Prostate gland (tissue), 2 donors: ENCODE measurements at regions not wholly inside any gene's neighbourhood (a gene's known extent, or its start where the extent isn't known, plus 50 kb on each side); places are given as distances from the start of the nearest gene placed in this dataset.

Source experiments
- DNase-seq: peaks from one replicate; pipeline ENCODE4 v3.0.0-alpha.2; 2019; ENCODE audit warnings: low spot score
- H3K27ac ChIP-seq, 2 donors: fragments of 200-600 bp; sonication (generic); 2 replicates each; pipeline ENCODE4 v1.5.1; 2017 to 2019
- H3K27me3 ChIP-seq: fragments of 200-600 bp; sonication (generic); replicated peaks from 2 replicates; pipeline ENCODE4 v1.5.1; 2019; ENCODE audit not compliant: insufficient read depth
- H3K36me3 ChIP-seq, 2 donors: fragments of 200-600 bp; sonication (generic); 1 replicate in 1 of 2; 2 replicates in 1 of 2; pipeline versions ENCODE4 v1.5.1 to v1.8.1; 2017 to 2019
- H3K4me1 ChIP-seq: fragments of 200-600 bp; sonication (generic); replicated peaks from 2 replicates; pipeline ENCODE4 v1.5.1; 2019
- H3K4me3 ChIP-seq, 2 donors: fragments of 200-600 bp; sonication (generic); 2 replicates each; pipeline ENCODE4 v1.5.1; 2017 to 2019
- H3K9me3 ChIP-seq: fragments of 200-600 bp; sonication (generic); 2 replicates; pipeline ENCODE4 v1.5.1; 2017
- POLR2A ChIP-seq: fragments of 450-650 bp; IDR thresholded peaks from one replicate; pipeline ENCODE4 v1.6.1; 2016; ENCODE audit warnings: antibody characterized with exemption, mild to moderate bottlenecking
- POLR2AphosphoS5 ChIP-seq: sonication (generic); formaldehyde crosslinking; IDR thresholded peaks from one replicate; pipeline ENCODE4 v1.6.1; 2017; ENCODE audit warnings: antibody characterized with exemption
- WGBS: methylation state at CpG from one replicate; pipeline ENCODE4 v1.1.5; 2018; 5-methylcytosine and 5-hydroxymethylcytosine counted together
- intact Hi-C: fragments of 100-400 bp; cut with DNase I; formaldehyde crosslinking; loops from one replicate; pipeline ENCODE4 v1.14.2; 2022
- TF ChIP-seq, protein P1 (sequence below), 4 experiments: fragments of 200-600 bp in 2 of 4; fragments of 450-650 bp in 2 of 4; sonication (generic) in 2 of 4; IDR thresholded peaks; 1 replicate in 3 of 4; 2 replicates in 1 of 4; pipeline ENCODE4 v1.5.1; 2016 to 2019; ENCODE audit warnings: antibody characterized with exemption in 4 of 4, mild to moderate bottlenecking in 2 of 4, moderate library complexity in 2 of 4

DNA sequence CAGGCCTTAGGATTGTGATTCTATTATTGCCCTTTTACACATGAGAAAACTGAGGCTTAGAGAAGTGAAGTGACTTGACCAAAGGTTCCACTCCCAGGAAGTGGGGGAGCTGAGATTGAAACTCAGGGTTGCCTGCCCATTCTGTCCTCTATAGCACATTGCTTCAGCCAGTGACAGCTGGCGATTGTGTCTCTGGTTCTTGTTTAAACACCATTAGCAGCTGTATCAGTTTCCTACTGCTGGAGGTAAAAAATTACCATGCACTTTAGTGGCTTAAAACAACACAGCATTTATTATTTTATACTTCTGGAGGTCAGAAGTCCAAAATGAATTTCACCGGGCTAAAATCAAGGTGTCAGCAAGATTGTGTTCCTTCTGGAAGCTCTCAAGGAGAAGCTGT is 205.8 kb upstream of the MAMLD1 start:
- Histone ChIP-seq H3K36me3 (no peaks in the 10 kb centered on the region), H3K4me3 (no peak overlapping the region), H3K27ac (no peak overlapping the region), H3K4me1 (no peaks in the 10 kb centered on the region), H3K9me3 (no peaks in the 10 kb centered on the region), H3K27me3 (no peaks in the 10 kb centered on the region)
- intact Hi-C loops, result no loop called here
- 76% methylated on average over 2 of the region's 2 CpGs for WGBS
- DNase-seq, result no peak
- TF ChIP-seq, protein P1, sequence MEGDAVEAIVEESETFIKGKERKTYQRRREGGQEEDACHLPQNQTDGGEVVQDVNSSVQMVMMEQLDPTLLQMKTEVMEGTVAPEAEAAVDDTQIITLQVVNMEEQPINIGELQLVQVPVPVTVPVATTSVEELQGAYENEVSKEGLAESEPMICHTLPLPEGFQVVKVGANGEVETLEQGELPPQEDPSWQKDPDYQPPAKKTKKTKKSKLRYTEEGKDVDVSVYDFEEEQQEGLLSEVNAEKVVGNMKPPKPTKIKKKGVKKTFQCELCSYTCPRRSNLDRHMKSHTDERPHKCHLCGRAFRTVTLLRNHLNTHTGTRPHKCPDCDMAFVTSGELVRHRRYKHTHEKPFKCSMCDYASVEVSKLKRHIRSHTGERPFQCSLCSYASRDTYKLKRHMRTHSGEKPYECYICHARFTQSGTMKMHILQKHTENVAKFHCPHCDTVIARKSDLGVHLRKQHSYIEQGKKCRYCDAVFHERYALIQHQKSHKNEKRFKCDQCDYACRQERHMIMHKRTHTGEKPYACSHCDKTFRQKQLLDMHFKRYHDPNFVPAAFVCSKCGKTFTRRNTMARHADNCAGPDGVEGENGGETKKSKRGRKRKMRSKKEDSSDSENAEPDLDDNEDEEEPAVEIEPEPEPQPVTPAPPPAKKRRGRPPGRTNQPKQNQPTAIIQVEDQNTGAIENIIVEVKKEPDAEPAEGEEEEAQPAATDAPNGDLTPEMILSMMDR (IDR thresholded peaks at IDR 0.05), result no peak
- TF ChIP-seq POLR2AphosphoS5 (no peak), POLR2A (no peak)

DNA sequence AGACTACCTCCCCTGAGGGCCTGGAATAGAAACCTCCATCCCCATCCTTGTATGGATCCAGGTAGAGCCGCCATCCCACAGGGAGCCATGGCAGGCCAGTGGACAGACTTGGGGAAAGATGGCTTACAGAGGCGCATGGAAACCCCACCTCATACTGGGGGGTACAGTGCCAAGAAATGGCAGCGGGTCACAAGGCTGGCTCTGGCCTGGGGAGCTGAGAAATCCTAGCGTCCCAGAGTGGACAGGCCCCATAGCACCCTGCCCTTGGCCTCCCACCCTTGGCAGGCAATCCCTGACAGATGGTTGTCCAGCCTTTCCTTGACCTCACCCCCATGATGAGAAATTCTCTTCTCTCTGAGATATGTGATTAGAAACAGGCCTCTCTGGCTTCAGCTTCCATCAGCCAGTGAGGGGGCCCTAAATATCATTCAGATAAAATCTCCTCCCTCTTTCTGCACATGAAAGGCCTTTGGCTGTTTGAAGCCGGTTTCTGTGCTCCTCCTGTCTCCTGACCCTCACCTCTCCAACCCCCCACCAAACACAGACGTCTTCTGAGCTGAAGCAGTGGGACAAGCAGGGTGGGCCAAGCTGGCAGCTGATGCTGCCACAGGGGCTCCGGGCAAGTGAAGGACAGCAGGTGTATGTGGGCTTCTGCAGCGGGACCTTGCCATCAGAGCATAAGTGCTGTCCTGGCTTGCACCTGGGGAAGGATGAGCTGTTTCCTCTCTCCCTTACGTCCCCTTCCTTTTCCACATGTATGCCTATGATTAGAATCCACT is 204.4 kb upstream of the MAMLD1 start:
- Histone ChIP-seq H3K27me3 (no peaks in the 10 kb centered on the region), H3K4me1 (no peaks in the 10 kb centered on the region), H3K9me3 (no peaks in the 10 kb centered on the region), H3K27ac (no peak overlapping the region), H3K4me3 (no peak overlapping the region), H3K36me3 (no peaks in the 10 kb centered on the region)
- no peak for DNase-seq
- WGBS, result 86% methylated on average over 6 of the region's 9 CpGs
- intact Hi-C loops, result no loop called here
- TF ChIP-seq POLR2A (no peak), POLR2AphosphoS5 (no peak)
- TF ChIP-seq, protein P1 (IDR thresholded peaks at IDR 0.05), result no peak

DNA sequence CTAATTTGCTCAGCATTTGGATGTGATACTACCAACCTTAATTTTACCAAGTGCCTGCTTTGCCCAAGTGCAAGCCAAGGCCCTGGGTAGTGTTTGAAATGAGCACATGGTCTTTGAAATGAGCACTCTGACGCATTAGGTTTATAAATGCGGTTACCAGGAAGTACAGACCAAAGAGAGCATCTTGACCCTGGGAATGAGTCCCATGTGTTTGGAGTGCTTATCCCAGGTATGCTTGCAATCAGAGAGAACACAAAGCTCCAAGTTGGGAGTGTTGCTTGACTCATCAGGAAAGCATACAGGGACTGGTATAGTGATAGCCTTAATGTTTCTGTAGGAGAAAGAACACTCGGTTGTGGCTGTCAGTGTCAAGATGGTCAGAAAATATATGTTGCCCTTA is 203.6 kb upstream of the MAMLD1 start:
- H3K36me3 ChIP-seq, result no peaks in the 10 kb centered on the region
- DNase-seq, result no peak
- TF ChIP-seq POLR2A, result no peak
- TF ChIP-seq, protein P1 (IDR thresholded peaks at IDR 0.05), result no peak
- no peak for TF ChIP-seq POLR2AphosphoS5
- WGBS, result 94% methylated on average over 3 of the region's 3 CpGs
- intact Hi-C loops, result no loop called here
- H3K4me1 ChIP-seq, result no peaks in the 10 kb centered on the region
- H3K27ac ChIP-seq, result no peak overlapping the region
- no peaks in the 10 kb centered on the region for H3K27me3 ChIP-seq
- H3K4me3 ChIP-seq, result no peak overlapping the region
- H3K9me3 ChIP-seq, result no peaks in the 10 kb centered on the region

DNA sequence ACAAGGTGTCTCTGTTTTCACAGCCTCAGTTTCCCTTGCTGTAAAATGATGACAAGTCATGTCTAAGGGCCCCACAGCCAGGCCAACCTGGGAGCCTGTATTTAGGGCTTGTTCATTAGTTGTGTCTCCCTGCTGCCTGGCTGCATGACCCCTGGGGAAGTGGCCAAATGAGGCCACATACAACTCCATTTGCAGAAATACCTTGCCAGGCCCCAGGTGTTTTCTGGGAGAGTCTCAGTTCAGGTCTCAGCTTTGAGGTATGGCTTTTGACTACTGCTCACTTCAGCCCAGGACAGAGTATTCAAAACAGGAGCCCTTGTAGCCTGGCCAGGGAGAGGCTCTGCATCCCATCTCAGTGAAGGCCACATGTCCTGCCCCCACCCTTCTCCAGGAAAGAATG is 202.5 kb upstream of the MAMLD1 start:
- no peaks in the 10 kb centered on the region for H3K4me1 ChIP-seq
- H3K4me3 ChIP-seq, result no peak overlapping the region
- TF ChIP-seq POLR2AphosphoS5 (no peak), POLR2A (no peak)
- TF ChIP-seq, protein P1 (IDR thresholded peaks at IDR 0.05), result no peak
- no peak overlapping the region for H3K27ac ChIP-seq
- intact Hi-C loops, result no loop called here
- H3K27me3 ChIP-seq, result no peaks in the 10 kb centered on the region
- H3K9me3 ChIP-seq, result no peaks in the 10 kb centered on the region
- no peak for DNase-seq
- no peaks in the 10 kb centered on the region for H3K36me3 ChIP-seq

DNA sequence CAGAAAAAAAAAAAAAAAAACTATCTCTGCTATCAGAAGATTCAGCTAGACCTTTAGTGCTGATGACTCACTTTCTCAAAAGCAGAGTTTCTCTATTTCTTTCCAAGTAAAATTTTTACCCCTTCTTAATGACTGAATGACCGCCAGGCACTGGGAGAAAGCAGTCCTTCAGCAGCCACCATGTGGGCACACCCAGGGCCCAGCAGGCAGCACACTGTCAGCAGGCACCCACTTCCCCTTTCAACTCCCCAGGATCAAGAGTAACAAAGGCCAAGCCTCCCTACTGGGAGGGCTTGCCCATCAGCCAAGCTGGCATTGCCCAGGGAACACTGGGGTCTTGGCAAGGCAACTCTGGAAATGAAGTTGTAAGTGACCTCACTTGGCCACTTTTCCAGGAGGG is 201.9 kb upstream of the MAMLD1 start:
- Histone ChIP-seq H3K4me1 (no peaks in the 10 kb centered on the region), H3K9me3 (no peaks in the 10 kb centered on the region), H3K4me3 (no peak overlapping the region), H3K36me3 (no peaks in the 10 kb centered on the region), H3K27ac (no peak overlapping the region), H3K27me3 (no peaks in the 10 kb centered on the region)
- intact Hi-C loops, result no loop called here
- WGBS, result 85% methylated on average over 1 of the region's 1 CpG
- TF ChIP-seq, protein P1 (IDR thresholded peaks at IDR 0.05), result no peak
- TF ChIP-seq POLR2AphosphoS5 (no peak), POLR2A (no peak)
- DNase-seq, result no peak
